NOMO-1 treated with DMSO at 0.1 percent for 48 hours (cell line): ENCODE measurements at regions not wholly inside any gene's neighbourhood (a gene's known extent, or its start where the extent isn't known, plus 50 kb on each side); places are given as distances from the start of the nearest gene placed in this dataset.
"Not testable (repeated sequence)": the region's sequence is repeated elsewhere in the genome, so short reads cannot be mapped to it uniquely, and the experiment has no call there.

Experiments
- DNase-seq: peaks from one replicate; lab custom pipeline; 2025; ENCODE audit not compliant: unreplicated experiment; lab: John Stamatoyannopoulos, UW

DNA sequence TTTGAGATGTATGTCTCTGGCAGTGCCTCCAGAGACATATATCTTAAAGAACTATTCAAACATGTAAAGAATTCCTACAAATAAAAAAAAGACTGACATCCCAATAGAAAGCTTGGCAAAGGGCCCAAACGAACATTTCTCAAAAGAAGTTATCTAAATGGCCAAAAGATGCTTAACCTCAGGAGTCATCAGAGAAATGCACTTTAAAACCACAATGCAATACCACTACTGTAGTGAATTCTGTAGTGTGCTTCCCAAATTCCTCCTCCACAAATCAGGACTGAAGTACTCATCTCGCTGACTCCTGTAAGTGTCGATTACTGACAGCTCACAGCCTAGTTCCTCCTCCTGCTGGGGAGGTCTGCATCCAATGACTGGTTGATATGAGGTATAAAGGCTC is 129.0 kb upstream of the MAMLD1 start:
- DNase-seq = no peak

DNA sequence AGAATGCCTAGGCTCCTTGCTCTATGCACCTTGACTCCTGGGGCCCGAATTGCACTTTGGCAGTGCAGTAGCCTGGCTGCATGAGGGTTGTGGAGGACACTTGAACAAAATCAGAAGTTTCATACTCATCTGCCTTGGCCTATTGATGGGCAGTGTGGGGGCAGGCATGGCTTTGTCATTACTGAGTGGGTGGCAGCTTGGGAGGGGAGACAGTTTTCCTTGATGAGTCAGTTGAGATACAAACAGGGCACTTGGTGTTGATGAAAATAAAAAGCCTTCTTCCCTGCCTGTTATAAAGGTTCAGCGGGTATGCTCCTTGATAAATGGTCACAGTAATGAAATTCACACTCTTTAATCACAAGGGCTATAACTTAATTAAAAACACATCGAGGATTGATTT is 126.8 kb upstream of the MAMLD1 start:
- no peak for DNase-seq

DNA sequence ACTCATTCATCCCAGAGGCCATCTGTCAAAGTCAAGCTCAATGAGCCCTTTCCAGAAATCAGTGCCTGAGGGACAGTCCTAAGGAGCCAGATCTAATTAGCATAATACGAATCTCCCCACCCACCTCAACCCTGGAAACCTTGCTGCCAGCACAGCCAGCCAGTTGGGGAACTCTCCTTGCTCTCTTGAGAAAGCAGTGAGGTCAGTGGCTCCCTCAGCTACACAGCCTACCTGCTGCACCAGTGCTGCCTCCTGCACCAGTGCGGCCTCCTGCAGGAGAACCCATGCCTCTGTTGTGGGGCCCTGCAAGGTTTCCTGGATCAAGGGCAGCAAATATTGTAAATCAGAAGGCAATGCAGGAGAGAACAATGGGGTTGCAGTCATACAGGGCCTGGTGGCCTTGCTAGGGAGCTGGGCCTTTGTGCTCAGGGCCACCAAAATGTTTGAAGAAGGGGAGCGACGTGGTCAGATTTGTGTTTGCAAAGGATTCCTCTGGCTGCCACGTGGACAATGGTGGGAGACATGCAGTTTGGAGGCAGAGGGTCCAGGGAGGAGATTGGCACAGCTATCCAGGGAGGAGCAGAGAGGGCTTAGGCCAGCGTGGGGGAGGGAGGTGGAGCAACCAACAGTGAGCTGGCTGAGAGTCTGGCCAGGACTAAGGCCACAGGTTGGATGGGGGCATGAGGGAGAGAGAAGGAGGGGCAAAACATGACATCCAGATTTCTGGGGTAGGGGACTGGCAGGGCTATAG is 124.3 kb upstream of the MAMLD1 start:
- no peak for DNase-seq

DNA sequence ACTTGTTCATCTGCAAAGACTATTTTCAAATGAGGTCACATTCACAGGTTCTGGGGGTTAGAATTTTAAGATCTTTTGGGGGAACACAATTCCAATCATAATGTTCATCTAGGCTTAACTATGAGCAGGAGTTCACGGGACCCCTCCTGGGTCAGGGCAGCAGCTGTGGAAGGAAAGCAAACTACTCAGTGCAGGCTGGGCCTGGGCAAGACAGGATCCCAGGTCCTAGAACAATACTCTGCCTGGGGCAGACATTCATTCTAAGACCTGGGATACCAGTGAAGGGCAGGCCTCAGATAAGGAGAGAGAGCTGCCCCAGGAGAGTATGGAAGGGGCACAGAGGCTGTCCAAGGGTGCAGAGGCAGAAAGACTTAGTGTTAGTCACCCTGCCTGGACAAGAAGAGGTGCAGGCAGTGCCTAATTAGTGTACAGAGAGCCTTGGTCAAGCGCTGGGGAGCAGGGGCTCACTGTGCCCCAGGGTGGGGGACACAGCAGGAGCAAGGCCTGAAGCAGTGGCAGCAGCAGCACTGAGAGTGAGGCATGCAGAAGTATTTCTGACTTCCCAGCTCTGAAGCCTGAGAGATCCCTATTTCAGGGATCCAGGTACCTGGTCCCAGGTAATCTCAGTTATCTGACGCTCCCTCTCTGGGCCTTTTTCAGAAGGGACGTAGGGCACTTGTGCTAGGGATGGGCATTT is 123.0 kb upstream of the MAMLD1 start:
- DNase-seq = no peak

DNA sequence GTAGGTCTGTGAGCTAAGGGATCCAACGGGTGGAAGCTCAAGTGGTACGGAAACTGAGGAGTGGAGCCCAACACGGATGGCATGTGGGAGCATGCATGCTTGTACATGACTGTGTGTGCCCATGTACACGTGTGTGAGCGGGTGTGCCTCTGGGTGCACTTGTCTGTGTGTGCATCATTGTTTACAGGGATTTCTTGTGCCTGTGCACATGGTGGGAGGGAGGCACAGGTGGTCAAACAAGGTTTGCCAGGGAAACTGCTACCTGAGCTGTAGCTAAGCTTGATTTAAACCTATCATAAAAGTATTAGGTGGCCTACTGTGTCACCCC is 122.5 kb upstream of the MAMLD1 start:
- no peak for DNase-seq

DNA sequence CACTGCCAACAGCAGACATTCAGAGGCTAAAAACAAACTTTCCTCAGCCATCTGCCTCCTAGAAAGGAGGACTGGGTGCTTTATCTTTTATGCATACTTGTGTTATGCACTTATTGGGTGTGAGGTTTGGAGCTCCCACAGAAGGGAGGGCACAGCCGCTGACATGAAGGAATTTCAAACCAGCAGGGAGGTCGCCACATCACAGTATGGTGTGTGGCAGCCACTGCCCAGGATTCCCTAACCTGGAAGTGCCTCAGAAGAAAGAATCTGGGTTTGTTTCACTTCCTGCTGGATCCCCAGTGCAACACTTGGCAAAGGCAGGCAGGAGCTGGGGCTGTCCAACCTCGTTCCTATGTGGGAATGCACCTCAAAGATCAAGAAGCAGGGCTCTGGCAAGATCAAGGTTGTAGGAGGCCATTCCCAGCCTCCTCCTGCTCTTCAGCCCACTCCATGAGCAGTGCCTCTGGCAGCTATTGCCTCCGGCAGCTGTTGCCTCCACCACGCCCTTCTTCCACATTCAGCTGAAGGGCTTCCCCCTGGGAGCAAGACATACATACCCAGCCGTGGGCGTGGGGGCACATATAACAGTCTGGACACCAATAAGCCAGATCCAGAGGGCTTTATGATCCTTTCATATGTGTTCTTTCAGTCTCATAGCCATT is 109.0 kb upstream of the MAMLD1 start:
- DNase-seq = no peak

DNA sequence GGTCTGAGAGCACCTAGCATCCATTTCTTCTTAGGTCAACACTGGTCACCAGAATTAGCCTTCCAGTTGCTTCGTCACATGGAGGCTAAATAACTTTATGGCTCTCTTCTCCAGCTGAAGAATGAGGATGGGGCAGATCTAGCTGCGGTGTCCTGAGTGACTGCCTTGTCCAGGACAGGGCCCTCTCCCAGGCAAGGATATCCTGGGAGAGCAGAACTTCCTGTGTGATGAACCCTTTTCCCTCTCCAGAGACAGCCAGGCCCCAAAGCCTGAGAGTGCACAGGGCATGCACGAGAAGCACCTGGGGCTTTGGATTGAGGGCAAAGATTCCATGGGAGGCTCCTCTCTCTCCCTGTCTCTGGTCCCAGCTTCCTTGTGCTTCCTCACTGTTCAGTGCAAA is 108.2 kb upstream of the MAMLD1 start:
- no peak for DNase-seq

DNA sequence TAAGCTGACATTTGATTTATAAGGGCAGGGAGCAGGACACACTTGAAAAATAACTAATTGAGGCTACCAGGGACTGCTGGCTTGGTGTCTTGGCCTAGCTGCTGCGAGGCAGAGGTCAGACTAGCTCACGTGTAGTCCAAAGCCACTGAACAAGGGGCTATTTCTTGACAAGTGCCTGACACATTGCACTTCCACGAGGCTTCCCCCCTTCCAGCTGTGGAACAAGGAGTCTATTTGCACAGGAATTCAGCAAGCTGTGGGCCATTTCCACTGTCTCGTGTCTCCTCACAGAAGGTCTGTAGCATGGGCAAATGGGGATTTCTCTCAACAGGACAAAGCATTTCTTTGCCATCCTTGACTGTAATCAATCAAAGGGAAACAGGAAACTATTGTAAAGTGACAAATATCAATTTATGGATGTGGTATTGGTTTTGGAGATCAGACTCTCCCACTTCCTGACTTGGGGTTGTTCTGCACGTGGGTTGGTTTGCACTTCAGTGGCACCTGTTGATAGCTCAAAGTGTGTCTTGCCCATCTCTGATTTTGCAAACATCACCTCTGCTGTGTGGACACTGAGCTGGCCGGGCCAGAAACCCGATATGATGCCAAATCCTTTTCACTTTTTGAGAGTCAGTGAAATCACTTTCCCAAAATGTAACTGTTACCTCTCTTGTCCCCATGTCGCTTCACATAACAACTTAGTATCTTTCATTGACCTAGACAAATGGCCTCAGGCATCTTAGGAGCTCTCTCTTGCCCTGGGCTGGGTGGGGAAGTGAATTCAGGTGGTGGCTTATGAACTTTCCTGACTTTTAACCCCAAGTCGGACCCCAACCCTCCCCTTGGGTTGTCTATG is 107.4 kb upstream of the MAMLD1 start:
- DNase-seq = no peak

DNA sequence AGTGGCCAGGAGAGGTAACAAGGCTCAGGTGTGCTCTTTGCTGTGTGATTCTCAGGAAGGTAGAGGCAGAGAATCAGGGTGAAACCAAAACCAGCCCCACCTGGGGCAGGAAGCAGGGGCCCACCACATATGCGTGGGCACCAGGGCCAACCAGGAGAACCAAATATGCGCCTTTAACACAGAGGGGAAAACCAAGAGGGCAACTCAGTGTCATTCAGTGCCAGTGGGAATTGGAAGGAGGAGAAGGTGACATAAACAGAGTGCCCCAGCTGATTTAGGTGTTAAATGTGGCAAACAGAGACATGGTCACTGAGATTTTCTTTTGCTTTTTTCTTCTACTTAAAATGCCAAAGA is 106.8 kb upstream of the MAMLD1 start:
- no peak for DNase-seq

DNA sequence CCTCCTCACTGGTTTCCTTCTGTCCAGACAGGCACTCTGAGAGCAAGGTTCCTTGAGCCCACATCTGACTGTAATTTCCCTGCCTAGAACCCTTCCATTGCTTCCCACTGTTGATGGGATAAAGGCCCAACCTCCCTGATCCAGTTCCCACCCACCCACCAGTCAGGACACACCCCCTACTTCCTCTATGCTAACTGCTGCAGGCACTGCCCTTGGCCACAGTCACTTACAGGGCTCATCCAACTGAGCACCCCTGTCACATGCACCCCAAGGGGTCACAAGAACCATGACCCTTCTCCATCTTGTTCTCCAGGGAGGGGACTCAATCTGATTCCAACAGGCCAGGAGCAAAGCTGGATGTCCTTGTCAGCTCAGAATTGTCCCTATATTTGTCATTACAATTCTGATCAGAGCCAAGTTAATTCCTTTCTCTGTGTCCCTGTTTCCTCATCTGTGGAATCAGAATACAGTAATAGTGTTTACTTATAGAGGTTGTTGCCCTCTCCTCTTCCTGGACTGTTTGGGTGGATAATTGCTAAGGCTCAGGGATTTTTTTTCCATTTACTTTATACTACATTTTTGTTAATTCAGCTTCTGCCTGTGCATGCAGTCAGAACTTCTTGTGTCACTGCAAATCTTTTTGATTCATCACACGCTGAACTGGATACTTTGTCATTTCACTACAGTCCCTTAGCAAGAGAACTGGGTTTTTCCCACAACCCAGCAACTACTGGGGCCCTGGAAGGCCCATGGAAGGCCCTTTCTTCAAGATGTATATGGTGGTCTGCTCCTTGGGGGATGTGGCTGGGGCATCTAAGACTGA is 105.6 kb upstream of the MAMLD1 start:
- DNase-seq = no peak

DNA sequence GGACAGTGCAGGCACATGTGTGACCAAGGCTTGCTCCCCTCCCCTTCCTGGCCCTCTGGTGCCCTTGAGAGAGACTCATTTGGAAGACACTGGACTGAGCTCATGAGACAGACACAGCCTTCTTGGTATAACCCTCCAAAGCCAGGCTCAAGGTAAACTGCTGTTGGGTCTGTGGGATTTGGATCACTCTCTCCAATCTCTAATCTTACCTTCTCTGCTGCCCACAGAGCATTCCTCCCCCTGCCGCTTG is 105.0 kb upstream of the MAMLD1 start:
- no peak for DNase-seq

DNA sequence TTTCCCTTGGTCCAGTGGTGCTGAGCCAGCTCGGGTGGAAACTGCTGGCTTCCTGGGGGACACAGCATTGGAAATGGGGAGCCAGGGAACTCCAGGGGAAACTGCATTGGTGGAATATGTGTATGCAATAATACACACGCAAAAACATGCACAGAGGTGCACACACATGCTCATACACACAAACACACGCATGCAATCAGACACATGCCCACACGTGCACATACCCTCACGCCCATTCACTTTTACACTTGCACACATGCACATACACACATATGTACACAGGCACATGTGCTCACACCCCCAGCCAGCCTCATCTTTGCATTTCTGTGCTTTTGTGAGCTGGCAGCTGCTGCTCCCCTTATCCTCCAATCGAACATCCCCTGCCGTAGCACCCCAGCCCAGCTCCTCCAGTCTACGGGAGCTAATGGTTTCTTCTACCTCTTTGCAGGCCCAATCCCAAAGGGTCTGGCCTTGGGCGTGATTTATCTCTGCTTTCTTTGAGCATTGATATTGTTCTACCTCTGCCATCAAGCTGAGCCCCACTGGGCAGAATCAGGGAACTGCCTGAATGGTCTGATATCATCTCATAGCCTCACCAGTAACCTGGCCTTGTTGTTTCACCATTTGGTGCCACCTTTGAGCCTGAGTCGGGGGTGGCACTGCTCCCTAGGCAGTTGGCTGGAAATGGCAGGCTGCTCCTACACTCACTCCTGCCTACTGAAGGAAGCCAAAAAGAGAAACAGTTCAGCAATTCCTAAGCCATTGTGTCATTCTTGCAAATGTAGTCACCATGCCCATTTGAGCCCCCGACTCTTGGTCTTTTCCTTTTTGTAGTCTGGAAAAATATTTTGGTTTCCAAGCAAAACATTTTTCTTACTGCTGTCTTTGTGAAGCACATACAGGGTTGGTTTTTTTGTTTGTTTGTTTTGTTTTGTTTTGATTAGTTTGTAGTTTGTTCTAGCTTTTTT is 104.4 kb upstream of the MAMLD1 start:
- DNase-seq = no peak

DNA sequence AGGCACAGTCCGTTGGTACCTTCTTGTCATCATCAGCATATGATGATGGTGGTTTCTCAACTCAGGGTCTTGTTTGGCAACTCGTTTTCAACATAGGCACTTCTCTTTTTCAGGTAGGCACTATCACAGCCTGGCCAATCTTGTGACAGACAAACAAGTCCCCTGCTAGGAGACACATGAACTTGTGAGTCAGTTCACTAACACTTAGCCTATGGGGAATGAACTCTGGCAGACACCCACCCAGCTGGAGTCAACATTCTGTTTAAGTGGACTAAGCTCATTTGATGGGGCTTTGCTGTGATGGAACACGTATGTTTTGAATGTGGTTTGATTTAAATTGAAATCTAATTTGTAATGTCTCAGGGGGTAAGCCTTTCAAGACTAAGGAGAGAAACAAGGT is 100.7 kb upstream of the MAMLD1 start:
- peak; percentile 1 for DNase-seq

DNA sequence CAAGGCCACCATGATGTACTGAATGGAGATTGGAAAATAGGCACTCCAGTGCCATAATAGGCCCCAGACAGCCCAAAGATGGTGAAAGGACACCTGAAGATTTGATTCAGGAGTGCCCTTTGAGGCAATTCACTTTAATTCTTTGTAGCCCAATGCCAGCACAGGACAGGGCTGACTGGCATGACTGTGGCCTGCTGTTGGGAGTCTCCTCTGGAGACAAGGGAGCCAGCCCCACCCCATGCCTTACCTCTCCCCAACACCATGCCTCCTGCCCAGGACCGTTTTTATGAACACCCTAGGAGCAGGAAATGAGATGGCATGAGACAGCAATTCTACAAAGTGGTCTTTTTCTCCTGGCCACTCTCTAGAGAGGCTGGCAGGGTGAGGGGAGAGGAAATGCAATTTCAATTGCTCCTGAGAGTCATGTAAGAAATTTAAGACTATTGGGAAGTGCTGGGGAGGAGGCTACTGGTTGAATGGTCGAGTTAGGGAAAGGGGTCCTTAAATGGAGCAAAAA is 94.2 kb upstream of the MAMLD1 start:
- no peak for DNase-seq

DNA sequence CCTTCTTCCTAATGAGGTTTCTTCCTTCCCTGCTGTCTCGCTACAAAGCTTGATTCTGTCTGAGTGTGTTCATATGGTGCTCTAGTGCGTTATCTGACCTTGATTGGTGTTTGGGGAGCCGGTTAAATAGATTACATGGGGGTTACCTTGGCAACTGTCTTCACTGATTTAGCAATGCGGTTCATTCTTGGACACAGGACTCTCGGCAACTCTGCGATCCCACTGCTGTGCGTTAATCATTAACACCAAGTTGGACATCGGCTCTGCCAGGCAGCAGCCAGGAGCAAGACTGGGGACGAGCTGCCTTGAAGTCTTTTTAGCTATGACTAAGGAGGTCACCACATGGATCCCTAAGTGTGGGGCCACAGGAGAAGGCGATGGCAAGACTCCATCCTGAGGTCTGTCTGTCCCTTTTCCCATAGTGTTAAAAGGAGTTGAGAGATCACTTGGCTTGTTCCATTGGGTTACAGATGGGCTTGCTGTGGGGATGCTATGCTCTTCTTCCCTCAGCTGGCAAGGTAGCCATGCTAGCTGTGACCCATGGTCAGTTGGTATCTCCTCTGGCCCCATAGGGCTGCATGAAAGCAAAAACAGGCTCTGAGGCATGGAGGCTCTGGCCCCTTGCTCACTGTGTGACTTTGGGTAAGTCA is 93.4 kb upstream of the MAMLD1 start:
- DNase-seq = no peak

DNA sequence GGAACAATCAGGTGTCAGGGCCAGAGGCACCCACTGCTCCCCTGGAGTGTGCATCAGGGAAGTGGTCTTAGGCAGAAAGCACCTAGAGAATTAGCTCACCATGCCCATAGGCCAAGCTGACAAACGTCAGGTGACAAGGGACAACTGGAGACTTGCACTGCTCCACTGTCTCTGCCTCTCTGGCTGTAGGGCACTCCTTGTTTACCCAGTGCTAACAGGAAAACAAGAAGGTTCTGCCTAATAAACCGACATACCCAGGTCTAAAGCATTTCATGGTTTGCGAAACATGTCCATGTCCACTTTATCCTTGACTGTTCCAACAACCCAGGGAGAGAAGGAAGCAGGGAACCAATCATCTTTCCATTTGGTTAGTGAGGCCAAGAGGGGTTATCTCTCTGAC is 92.5 kb upstream of the MAMLD1 start:
- DNase-seq = no peak

DNA sequence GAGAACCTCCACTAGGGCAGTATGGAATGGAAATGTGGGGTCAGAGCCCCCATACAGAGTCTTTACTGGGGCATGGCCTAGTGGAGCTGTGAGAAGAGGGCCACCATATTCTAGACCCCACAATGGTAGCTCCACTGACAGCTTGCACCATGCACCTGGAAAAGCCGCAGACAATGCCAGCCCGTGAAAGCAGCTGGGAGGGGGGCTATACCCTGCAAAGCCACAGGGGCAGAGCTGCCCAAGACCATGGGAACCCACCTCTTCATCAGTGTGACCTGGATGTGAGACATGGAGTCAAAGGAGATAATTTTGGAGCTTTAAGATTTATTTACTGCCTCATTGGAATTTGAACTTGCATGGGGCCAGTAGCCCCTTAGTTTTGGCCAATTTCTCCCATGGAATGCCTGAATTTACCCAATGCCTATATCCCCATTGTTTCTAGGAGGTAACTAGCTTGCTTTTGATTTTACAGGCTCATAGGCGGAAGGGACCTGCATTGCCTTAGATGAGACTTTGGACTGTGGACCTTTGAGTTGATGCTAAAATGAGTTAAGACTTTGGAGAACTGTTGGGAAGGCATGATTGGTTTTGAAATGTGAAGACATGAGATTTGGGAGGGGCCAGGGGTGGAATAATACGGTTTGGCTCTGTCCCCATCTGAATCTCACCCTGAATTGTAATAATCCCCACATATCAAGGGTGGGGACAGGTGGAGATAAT is 89.4 kb upstream of the MAMLD1 start:
- not testable (repeated sequence) for DNase-seq

DNA sequence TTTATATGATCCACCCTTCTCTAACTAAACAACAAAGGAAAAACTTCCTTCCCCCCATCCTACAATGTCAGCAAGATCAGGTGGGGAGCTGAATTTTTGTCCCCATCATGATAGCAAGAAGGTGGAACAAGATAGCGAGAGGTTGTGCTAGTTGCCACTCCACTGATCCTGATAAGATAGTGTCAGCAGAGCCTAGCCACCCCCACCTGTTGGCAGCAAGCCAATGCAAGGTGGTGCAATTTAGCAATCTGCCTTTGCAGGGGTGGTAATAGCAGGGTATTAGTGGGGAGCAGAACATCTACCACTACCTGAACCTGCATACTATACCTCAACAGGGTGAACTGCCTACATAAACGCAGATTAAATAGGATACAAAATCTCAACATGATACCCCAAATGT is 80.2 kb upstream of the MAMLD1 start:
- no peak for DNase-seq

DNA sequence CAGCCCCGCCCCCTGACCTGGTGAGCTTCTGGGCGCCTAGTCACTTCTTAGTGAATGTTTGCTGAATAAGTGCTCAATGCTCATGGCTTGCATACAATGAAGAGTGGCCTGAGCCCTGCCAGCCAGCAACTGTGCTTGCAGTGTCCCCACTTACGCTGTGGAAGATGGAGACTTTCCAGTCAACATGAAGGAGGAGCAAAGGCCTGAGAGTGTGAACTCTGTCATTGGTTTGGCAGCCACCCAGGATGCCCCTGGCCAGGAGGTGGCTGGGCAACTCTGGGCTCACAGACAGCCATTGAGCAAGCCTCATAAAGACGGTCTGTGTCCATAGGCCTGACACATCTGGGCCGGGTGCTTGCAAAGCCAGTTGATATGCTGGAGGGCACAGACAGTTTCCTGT is 72.1 kb upstream of the MAMLD1 start:
- DNase-seq = no peak
